ENCODE measurements at regions not wholly inside any gene's neighbourhood (a gene's known extent, or its start where the extent isn't known, plus 50 kb on each side); places are given as distances from the start of the nearest gene placed in this dataset.

GRCh38 chr13:104065328-104065727 lies 999.1 kb upstream of the SLC10A2 start:
- no peak for DNase-seq (ENCODE audit: low read depth in 1 of 2, low spot score in 1 of 2)

- no peak for DNase-seq (ENCODE audit: low read depth in 1 of 2, low spot score in 1 of 2)
Measured at GRCh38 chr13:104057861-104058260, 991.6 kb upstream of the SLC10A2 start.

DNA sequence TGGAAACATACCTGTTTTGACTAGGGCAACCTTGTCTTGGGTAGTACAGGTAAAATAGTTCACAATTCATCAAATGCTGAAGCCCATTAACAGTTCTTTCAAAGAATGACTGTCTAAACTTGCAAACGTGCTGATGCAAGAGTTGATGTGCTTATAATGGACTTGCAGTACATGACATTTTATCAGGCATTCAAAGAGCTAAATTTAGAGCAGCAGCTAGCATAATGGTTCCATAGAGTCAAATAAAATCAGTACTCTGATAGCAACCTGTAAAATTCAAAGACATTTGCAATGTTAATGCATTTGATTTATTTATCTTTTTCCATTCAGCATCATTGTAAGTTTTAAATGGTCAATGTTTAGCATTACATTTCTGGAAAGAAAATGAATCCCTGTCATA lies 979.7 kb upstream of the SLC10A2 start:
- DNase-seq (ENCODE audit: low read depth in 1 of 2, low spot score in 1 of 2): no peak

DNA sequence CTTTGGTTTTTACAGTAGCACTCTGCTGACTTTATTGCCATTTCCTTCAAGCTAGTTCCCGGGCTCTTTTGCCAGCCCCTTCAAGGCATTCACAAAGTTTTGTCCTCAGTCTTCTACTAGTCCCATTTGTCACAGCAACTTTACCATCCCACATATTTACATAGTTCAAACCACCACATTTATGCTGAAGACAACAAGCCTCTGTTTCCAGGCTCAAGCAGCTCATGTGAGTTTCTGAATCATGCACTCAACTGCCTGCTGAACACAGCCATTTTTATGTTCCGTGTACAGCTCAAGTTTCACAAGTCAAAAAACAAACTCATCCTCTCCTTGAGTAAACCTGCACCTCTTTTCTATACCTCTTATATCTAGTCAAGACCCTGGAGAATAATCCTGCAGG lies 977.0 kb upstream of the SLC10A2 start:
- no peak for DNase-seq (ENCODE audit: low read depth in 1 of 2, low spot score in 1 of 2)

DNA sequence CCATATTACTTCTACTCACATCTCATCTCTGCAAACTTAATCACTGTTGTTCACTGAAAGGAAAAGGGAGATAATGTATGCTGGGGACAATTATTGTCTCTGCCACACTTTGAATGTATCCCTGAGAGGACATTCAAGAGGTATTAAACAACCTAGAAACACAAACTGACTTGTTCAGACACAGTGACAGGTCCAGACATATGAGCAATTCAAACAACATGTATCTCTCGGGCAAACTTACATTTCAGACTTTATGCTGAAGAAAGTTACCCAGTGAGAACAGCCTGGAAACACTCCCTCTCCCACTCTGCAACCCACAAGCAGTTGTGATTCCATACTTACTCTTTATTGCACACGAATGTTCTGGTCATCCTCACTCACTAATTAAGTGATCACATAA lies 968.7 kb upstream of the SLC10A2 start:
- DNase-seq (ENCODE audit: low read depth in 1 of 2, low spot score in 1 of 2): no peak

DNA sequence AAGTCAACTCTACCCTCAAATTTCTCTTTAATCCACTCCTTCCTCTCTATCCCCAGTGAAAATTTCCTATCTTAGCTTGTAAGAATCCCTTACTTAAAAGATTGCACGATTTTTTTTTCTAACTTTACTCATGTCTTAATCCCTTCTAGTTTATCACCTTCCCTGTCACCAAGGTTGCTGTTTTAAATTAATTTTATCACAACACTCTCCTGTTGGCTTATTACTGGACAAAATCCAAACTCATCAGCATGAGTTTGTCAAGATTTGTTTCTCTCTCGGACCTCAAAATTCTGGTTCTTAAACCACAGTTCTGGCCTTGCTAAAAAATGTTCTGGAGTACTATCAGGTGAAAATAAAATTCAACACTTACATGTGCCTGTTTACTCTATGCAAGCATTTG lies 959.1 kb upstream of the SLC10A2 start:
- DNase-seq (ENCODE audit: low read depth in 1 of 2, low spot score in 1 of 2): no peak

GRCh38 chr13:104024416-104025170 lies 958.4 kb upstream of the SLC10A2 start:
- DNase-seq (ENCODE audit: low read depth in 1 of 2, low spot score in 1 of 2): no peak

GRCh38 chr13:104021806-104022397 lies 955.7 kb upstream of the SLC10A2 start:
- no peak for DNase-seq (ENCODE audit: low read depth in 1 of 2, low spot score in 1 of 2)

DNA sequence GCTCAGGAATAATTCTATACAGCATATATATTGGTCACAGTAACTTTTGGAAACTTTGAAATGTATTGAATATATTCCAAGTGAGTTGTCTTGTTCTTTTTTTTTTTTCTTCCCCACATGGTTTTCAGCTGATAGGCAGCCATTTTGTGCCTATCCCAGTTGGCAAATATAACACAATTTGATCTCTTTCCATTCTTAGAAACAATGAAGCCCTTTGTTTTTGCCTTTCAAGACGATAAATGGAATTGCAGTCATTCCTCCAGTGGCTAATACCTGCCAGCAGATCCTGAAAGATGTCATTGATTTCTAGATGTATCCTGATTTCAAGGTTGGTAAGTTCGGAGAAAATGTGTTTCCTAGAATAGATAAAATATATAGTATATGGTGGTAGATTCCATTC lies 951.1 kb upstream of the SLC10A2 start:
- DNase-seq (ENCODE audit: low read depth in 1 of 2, low spot score in 1 of 2): no peak

DNA sequence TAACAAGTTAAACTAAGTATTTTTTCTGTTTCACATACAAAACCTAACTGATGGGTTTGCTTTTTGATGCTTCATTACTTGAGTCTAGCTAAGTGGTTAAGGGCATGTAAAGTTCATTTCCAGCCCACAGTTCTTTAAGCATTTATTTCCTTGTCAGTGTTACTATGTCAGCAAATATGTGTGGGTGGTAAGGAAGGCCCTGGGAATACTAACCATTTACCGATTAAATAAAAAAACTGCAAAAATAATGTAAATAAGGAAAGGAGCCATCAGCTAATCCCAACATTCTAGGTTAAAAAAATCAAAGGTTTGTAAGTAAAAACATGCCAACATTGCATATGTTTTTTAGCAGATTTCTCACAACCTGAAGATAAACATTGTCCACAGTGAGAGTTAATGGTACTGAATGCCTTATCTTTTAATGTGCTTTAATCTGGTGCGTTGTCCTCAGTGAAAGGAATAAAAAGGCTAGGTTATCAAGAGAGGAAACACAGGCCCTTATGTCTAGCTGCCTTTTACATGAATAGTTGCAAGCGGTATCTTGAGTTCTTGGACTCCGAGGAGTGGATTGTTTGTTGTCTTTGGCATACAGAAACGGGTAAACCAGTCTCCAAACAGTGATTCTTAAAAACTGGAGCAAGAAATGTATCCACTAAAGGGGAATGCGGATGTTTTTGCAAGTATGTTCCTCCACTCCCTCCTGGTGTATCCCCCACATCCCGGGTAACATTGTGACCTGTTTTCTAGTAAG lies 949.6 kb upstream of the SLC10A2 start:
- DNase-seq (ENCODE audit: low read depth in 1 of 2, low spot score in 1 of 2): no peak

DNA sequence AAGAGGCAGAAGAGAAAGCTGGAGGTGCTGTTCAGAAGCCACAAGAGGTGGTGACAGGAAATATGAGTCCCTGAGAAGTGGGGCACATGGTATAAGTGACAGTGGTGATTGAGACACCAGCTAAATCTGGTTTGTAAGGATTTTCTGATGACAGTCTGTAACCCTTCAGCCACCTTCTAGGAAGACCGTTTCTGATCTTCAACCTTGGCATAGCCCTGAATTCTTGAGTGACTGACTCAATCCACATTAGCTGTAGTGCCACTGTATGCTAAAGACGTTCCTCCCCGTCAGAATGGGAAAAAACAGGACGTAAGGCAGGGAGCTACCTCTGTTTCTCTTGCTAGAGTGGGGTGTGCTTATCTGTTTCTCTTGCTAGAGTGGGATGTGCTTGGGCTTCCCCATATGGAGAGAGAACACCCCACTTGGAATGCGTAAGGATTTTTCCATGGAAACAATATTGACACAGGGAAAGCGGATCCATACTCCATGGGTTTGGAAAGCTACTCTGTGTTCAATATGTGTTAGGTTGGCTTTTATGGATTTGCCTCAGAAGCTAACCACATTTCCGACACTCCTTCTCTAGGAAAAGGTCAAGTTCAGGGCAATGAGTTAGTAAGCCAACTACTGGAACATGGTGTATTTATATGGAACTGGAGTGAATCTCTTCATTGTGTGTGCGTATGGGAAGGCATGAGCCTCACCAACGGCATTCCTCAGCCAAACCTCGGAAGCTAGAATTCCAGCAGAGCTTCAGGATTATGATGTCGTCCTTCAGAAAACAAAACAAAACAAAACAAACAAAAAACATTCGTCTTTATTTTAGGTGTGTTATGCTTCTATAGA lies 948.8 kb upstream of the SLC10A2 start:
- DNase-seq (ENCODE audit: low read depth in 1 of 2, low spot score in 1 of 2): no peak

GRCh38 chr13:104011505-104012241 lies 945.5 kb upstream of the SLC10A2 start:
- no peak for DNase-seq (ENCODE audit: low read depth in 1 of 2, low spot score in 1 of 2)

DNA sequence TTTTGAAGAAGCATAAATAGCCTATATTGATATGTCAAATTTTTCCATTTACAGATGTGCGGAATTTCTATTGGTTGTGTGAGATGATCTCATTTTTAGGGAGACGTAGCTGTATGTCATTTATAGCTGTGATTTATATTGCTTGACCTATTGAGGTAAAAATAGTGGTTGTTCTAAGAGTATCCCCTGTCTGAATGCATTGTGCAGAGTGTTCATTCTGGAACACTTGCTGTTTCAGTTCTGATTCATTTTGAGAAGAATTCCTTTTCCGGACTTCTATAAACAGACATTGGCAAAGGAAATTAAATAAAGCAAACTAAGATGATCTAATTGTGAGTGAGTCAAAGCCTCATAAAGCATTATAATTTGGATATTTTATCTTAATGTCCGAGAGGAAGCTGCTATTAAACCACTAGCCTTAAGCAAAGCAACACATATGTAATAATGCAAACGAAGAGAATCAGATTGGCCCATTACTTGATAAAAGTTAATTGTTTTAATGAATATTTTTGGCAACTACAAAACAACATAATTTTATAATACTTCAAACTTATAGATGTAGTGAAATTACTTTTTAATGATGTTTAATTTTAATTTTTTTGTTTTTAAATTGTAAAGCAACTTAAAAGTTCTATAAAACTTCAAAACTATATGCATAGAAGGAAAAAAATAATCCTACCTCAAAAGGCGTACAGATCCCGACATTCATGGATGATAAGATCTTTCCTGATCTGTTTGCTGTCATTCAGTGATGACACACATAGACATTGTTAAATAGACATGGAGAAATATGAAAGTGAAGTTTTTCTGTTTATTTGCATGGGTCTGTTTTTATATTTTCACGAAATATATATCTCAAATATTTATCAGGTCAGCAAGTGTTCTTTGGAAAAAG lies 942.6 kb upstream of the SLC10A2 start:
- no peak for DNase-seq (ENCODE audit: low read depth in 1 of 2, low spot score in 1 of 2)

DNA sequence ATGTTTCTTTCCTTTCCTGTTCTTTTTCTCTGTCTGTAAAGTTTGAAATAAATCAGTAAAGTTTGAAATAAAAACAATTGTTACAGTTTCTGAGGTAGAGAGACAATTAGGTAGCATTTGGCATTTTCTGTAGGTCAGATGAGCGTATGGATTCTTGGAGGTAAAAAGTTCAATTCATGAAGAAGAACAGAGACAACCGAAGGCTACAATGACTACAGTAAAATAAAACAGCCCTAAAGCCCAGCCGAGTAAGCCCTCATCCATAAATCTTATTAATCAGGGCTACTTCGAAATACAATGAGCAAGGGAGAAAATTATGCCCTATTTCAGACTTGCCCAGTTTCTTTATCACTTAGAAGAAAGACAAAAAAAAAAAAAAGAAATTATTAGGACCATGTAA lies 941.9 kb upstream of the SLC10A2 start:
- no peak for DNase-seq (ENCODE audit: low read depth in 1 of 2, low spot score in 1 of 2)

GRCh38 chr13:104006625-104007075 lies 940.4 kb upstream of the SLC10A2 start:
- DNase-seq (ENCODE audit: low read depth in 1 of 2, low spot score in 1 of 2): no peak

DNA sequence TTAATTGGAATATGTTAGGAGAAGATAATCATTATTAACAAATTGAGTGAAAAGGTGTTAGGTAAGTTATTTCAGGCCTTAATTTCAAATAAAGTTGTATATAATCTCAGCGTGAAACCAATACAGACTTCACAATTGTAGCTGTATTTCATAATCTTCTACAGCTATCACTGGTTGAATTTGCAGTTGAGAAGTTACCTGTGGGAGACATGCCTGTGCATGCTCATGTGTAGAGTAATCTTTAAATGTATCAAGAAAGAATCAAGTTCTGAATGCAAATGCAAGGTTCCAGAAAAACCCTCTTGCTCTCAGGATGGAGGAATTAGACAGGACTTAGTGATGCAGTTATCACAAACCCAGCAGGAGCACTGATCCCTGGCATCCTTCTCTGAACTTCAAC lies 938.4 kb upstream of the SLC10A2 start:
- DNase-seq (ENCODE audit: low read depth in 1 of 2, low spot score in 1 of 2): no peak

GRCh38 chr13:104002216-104002615 lies 936.0 kb upstream of the SLC10A2 start:
- DNase-seq (ENCODE audit: low read depth in 1 of 2, low spot score in 1 of 2): no peak

GRCh38 chr13:104001766-104002165 lies 935.5 kb upstream of the SLC10A2 start:
- DNase-seq (ENCODE audit: low read depth in 1 of 2, low spot score in 1 of 2): no peak

GRCh38 chr13:103996733-103997132 lies 930.5 kb upstream of the SLC10A2 start:
- DNase-seq (ENCODE audit: low read depth in 1 of 2, low spot score in 1 of 2): no peak

GRCh38 chr13:103983948-103984347 lies 917.7 kb upstream of the SLC10A2 start:
- no peak for DNase-seq (ENCODE audit: low read depth in 1 of 2, low spot score in 1 of 2)
